Vagina (tissue), 2 donors: ENCODE measurements at regions not wholly inside any gene's neighbourhood (a gene's known extent, or its start where the extent isn't known, plus 50 kb on each side); places are given as distances from the start of the nearest gene placed in this dataset.

Source experiments
- DNase-seq, 2 donors: peaks; one replicate each; pipeline ENCODE4 v3.0.0-alpha.2; 2017; ENCODE audit errors: extremely low spot score in 2 of 2
- H3K27ac ChIP-seq: fragments of 200-600 bp; sonication (generic); one replicate; pipeline ENCODE4 v1.5.1; 2019
- H3K27me3 ChIP-seq: fragments of 200-600 bp; sonication (generic); one replicate; pipeline ENCODE4 v1.5.1; 2019
- H3K36me3 ChIP-seq, 2 donors: fragments of 200-600 bp; sonication (generic); one replicate each; pipeline ENCODE4 v1.5.1; 2017 to 2019
- H3K4me1 ChIP-seq: fragments of 200-600 bp; sonication (generic); one replicate; pipeline ENCODE4 v1.5.1; 2019
- H3K4me3 ChIP-seq, 2 donors: fragments of 200-600 bp; sonication (generic); 1 replicate in 1 of 2; 2 replicates in 1 of 2; pipeline ENCODE4 v1.5.1; 2016 to 2019
- H3K9me3 ChIP-seq: fragments of 200-600 bp; sonication (generic); one replicate; pipeline ENCODE4 v1.5.1; 2019
- CTCF ChIP-seq, 3 experiments: fragments of 450-650 bp in 2 of 3; fragments of 200-600 bp in 1 of 3; sonication (generic) in 1 of 3; IDR thresholded peaks; one replicate each; pipeline ENCODE4 v1.5.1; 2017 to 2019; ENCODE audit warnings: antibody characterized with exemption in 3 of 3, mild to moderate bottlenecking in 2 of 3, moderate library complexity in 2 of 3
- POLR2A ChIP-seq, 2 donors: fragments of 450-650 bp; IDR thresholded peaks; one replicate each; pipeline ENCODE4 v1.6.1; 2017; ENCODE audit warnings: antibody characterized with exemption in 2 of 2, mild to moderate bottlenecking in 2 of 2, moderate library complexity in 2 of 2
- POLR2AphosphoS5 ChIP-seq, 2 donors: sonication (generic); formaldehyde crosslinking; IDR thresholded peaks; one replicate each; pipeline ENCODE4 v1.9.0; 2017; ENCODE audit warnings: antibody characterized with exemption in 2 of 2, mild to moderate bottlenecking in 2 of 2, low read depth in 1 of 2; ENCODE audit not compliant: insufficient read depth in 1 of 2
- intact Hi-C: fragments of 100-400 bp; cut with DNase I; formaldehyde crosslinking; loops from one replicate; pipeline ENCODE4 v1.15.1; 2023

GRCh38 chr10:64089648-64090047 lies 568.4 kb downstream of the REEP3 start:
- no peaks in the 10 kb centered on the region for H3K9me3 ChIP-seq
- no peak for DNase-seq

DNA sequence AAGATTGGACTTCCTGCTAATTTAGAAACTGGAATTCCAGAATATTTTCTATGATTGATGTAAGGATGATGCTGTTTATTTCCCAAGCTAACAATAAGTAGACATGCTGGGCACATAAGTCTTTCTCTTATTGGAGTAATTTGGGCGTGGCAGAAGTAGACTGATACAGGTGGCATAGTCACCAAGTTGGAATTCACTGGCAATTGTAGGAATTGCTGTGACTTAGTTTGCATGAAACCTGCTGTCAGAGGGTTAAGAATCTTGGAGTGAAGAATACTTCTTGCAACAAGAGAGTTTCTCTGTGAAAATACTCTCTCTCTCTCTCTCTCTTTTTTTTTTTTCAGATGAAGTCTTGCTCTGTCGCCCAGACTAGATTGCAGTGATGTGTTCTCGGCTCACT lies 569.7 kb downstream of the REEP3 start:
- Histone ChIP-seq H3K27ac (no peak overlapping the region), H3K4me3 (no peak overlapping the region), H3K4me1 (no peaks in the 10 kb centered on the region), H3K27me3 (no peaks in the 10 kb centered on the region), H3K36me3 (no peaks in the 10 kb centered on the region), H3K9me3 (no peaks in the 10 kb centered on the region)
- TF ChIP-seq POLR2A (IDR thresholded peaks at IDR 0.05), result no peak
- TF ChIP-seq CTCF (IDR thresholded peaks at IDR 0.05), result no peak
- no peak for TF ChIP-seq POLR2AphosphoS5 (IDR thresholded peaks at IDR 0.05; ENCODE audit: insufficient read depth in 1 of 2, low read depth in 1 of 2)
- DNase-seq, result no peak
- intact Hi-C loops, result no loop called here

More at GRCh38 chr10:64089648-64090047, 568.4 kb downstream of the REEP3 start:
- intact Hi-C loops, result no loop called here
- Histone ChIP-seq H3K36me3 (no peaks in the 10 kb centered on the region), H3K4me3 (no peak overlapping the region), H3K4me1 (no peaks in the 10 kb centered on the region), H3K27me3 (no peaks in the 10 kb centered on the region), H3K27ac (no peak overlapping the region)
- TF ChIP-seq POLR2A (IDR thresholded peaks at IDR 0.05), result no peak
- TF ChIP-seq POLR2AphosphoS5 (IDR thresholded peaks at IDR 0.05; ENCODE audit: insufficient read depth in 1 of 2, low read depth in 1 of 2), result no peak
- no peak for TF ChIP-seq CTCF (IDR thresholded peaks at IDR 0.05)

DNA sequence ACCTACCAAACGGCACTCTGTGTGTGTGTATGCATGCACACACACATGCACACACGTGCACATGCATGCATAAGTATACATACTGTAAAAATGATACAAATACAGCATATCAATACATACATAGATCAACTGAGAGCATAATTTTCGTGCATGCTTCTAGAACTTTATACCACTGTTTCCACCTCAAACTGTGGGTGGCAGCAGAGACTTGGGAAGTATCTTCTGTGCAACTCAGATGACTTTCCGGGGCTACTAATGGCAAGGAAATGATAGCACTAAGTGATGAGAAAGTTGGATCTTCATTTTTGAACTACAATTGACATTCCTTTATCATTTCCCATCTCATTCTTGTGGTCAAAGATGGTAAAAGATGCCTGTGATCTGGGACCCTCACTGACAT lies 570.7 kb downstream of the REEP3 start:
- H3K4me3 ChIP-seq, result no peak overlapping the region
- intact Hi-C loops, result no loop called here
- H3K27ac ChIP-seq, result no peak overlapping the region

GRCh38 chr10:64093304-64093703 lies 572.1 kb downstream of the REEP3 start:
- H3K4me3 ChIP-seq, result no peak overlapping the region
- intact Hi-C loops, result no loop called here
- no peaks in the 10 kb centered on the region for H3K9me3 ChIP-seq
- H3K36me3 ChIP-seq, result no peaks in the 10 kb centered on the region
- no peaks in the 10 kb centered on the region for H3K4me1 ChIP-seq
- TF ChIP-seq CTCF (IDR thresholded peaks at IDR 0.05) (no peak), POLR2A (IDR thresholded peaks at IDR 0.05) (no peak)
- H3K27ac ChIP-seq, result no peak overlapping the region
- H3K27me3 ChIP-seq, result no peaks in the 10 kb centered on the region
- no peak for DNase-seq

More for the DNA sequence above, 570.7 kb downstream of the REEP3 start:
- DNase-seq, result no peak
- H3K27me3 ChIP-seq, result no peaks in the 10 kb centered on the region
- TF ChIP-seq POLR2AphosphoS5 (IDR thresholded peaks at IDR 0.05; ENCODE audit: insufficient read depth in 1 of 2, low read depth in 1 of 2) (no peak), POLR2A (IDR thresholded peaks at IDR 0.05) (no peak), CTCF (IDR thresholded peaks at IDR 0.05) (no peak)
- no peaks in the 10 kb centered on the region for H3K4me1 ChIP-seq
- H3K9me3 ChIP-seq, result no peaks in the 10 kb centered on the region
- no peaks in the 10 kb centered on the region for H3K36me3 ChIP-seq

GRCh38 chr10:64093946-64094535 lies 572.8 kb downstream of the REEP3 start:
- H3K9me3 ChIP-seq, result no peaks in the 10 kb centered on the region
- TF ChIP-seq POLR2A (IDR thresholded peaks at IDR 0.05), result no peak
- no peak for TF ChIP-seq POLR2AphosphoS5 (IDR thresholded peaks at IDR 0.05; ENCODE audit: insufficient read depth in 1 of 2, low read depth in 1 of 2)
- no peak for TF ChIP-seq CTCF (IDR thresholded peaks at IDR 0.05)
- DNase-seq, result no peak
- no peak overlapping the region for H3K27ac ChIP-seq
- intact Hi-C loops, result no loop called here
- no peaks in the 10 kb centered on the region for H3K27me3 ChIP-seq
- H3K36me3 ChIP-seq, result no peaks in the 10 kb centered on the region
- no peaks in the 10 kb centered on the region for H3K4me1 ChIP-seq
- H3K4me3 ChIP-seq, result no peak overlapping the region
